GM06990 (cell line): ENCODE measurements at regions not wholly inside any gene's neighbourhood (a gene's known extent, or its start where the extent isn't known, plus 50 kb on each side); places are given as distances from the start of the nearest gene placed in this dataset.

ENCODE experiments used
- DNase-seq: peaks from one replicate; pipeline ENCODE4 v3.0.0-alpha.2; 2011; ENCODE audit not compliant: insufficient read length; ENCODE audit errors: extremely low read depth
- H3K27me3 ChIP-seq: replicated peaks from 2 replicates; pipeline ENCODE4 v1.6.0; 2011; ENCODE audit warnings: low read length; ENCODE audit not compliant: control insufficient read depth, insufficient read depth
- H3K36me3 ChIP-seq: 2 replicates; pipeline ENCODE4 v1.5.1; 2011; ENCODE audit warnings: low read length; ENCODE audit not compliant: control insufficient read depth, insufficient read depth
- H3K4me3 ChIP-seq: replicated peaks from 2 replicates; pipeline ENCODE4 v1.5.1; 2011; ENCODE audit warnings: low read depth, mild to moderate bottlenecking, control low read depth, low read length
- CTCF ChIP-seq: IDR thresholded peaks from 2 replicates; pipeline ENCODE4 v1.5.1; 2011; ENCODE audit warnings: low read length, control low read depth, mild to moderate bottlenecking, inconsistent platforms; ENCODE audit not compliant: insufficient read depth, poor library complexity, severe bottlenecking

GRCh38 chr3:177882124-177882648 is 654.0 kb upstream of the KCNMB2 start:
- Histone ChIP-seq H3K36me3 (no peaks in the 10 kb centered on the region), H3K4me3 (no peak overlapping the region), H3K27me3 (no peaks in the 10 kb centered on the region; the same call in 1 of the 2 replicates)
- TF ChIP-seq CTCF = no peak
- DNase-seq = no peak

GRCh38 chr3:177883091-177883490 is 653.1 kb upstream of the KCNMB2 start:
- H3K36me3 ChIP-seq = no peaks in the 10 kb centered on the region
- no peak for DNase-seq
- TF ChIP-seq CTCF = no peak
- no peaks in the 10 kb centered on the region for H3K27me3 ChIP-seq
- H3K4me3 ChIP-seq = no peak overlapping the region

GRCh38 chr3:177883957-177884356 is 652.3 kb upstream of the KCNMB2 start:
- Histone ChIP-seq H3K36me3 (no peaks in the 10 kb centered on the region), H3K4me3 (no peak overlapping the region), H3K27me3 (no peaks in the 10 kb centered on the region)
- DNase-seq = no peak
- TF ChIP-seq CTCF = no peak

- no peak overlapping the region for H3K4me3 ChIP-seq
- no peak for TF ChIP-seq CTCF
- no peaks in the 10 kb centered on the region for H3K27me3 ChIP-seq
- no peaks in the 10 kb centered on the region for H3K36me3 ChIP-seq
- no peak for DNase-seq
Observed at GRCh38 chr3:177885063-177885462, 651.2 kb upstream of the KCNMB2 start.

GRCh38 chr3:177886501-177886900 is 649.7 kb upstream of the KCNMB2 start:
- H3K27me3 ChIP-seq = no peaks in the 10 kb centered on the region
- H3K36me3 ChIP-seq = no peaks in the 10 kb centered on the region
- no peak for DNase-seq
- no peak for TF ChIP-seq CTCF
- no peak overlapping the region for H3K4me3 ChIP-seq

GRCh38 chr3:177887475-177887874 is 648.8 kb upstream of the KCNMB2 start:
- no peak for TF ChIP-seq CTCF
- Histone ChIP-seq H3K36me3 (no peaks in the 10 kb centered on the region), H3K4me3 (no peak overlapping the region), H3K27me3 (no peaks in the 10 kb centered on the region)
- DNase-seq = no peak
